HG02870 (cell line): ENCODE measurements at regions not wholly inside any gene's neighbourhood (a gene's known extent, or its start where the extent isn't known, plus 50 kb on each side); places are given as distances from the start of the nearest gene placed in this dataset.
"Not testable (repeated sequence)": the region's sequence is repeated elsewhere in the genome, so short reads cannot be mapped to it uniquely, and the experiment has no call there.

Experiments used
- ATAC-seq: cut with Tn5 transposase; IDR thresholded peaks from one replicate; pipeline ENCODE4 v1.9.1; 2021; ENCODE audit warnings: mild to moderate bottlenecking, moderate library complexity; ENCODE audit not compliant: unreplicated experiment

GRCh38 chr3:150329408-150329807 lies 78.7 kb upstream of the TSC22D2 start:
- ATAC-seq = no peak

- ATAC-seq = no peak
These were observed 79.5 kb upstream of the TSC22D2 start for GRCh38 chr3:150328654-150329040.

- ATAC-seq = no peak
These were observed 80.1 kb upstream of the TSC22D2 start for GRCh38 chr3:150327678-150328653.

- ATAC-seq = no peak
These were observed 83.3 kb upstream of the TSC22D2 start for GRCh38 chr3:150324788-150325187.

- ATAC-seq = no peak
These were observed 83.9 kb upstream of the TSC22D2 start for GRCh38 chr3:150324245-150324644.

- no peak for ATAC-seq
These were observed 84.3 kb upstream of the TSC22D2 start for GRCh38 chr3:150323770-150324169.

GRCh38 chr3:150323091-150323490 lies 85.0 kb upstream of the TSC22D2 start:
- not testable (repeated sequence) for ATAC-seq

- not testable (repeated sequence) for ATAC-seq
These were observed 87.1 kb upstream of the TSC22D2 start for GRCh38 chr3:150320971-150321370.

- ATAC-seq = no peak
These were observed 88.2 kb upstream of the TSC22D2 start for GRCh38 chr3:150319900-150320299.

- ATAC-seq = no peak
These were observed 90.6 kb upstream of the TSC22D2 start for GRCh38 chr3:150317469-150317868.

- no peak for ATAC-seq
These were observed 92.4 kb upstream of the TSC22D2 start for GRCh38 chr3:150315721-150316120.

GRCh38 chr3:150314248-150315004 lies 93.7 kb upstream of the TSC22D2 start:
- ATAC-seq = no peak

GRCh38 chr3:150312018-150312657 lies 96.0 kb upstream of the TSC22D2 start:
- ATAC-seq = no peak

- no peak for ATAC-seq
These were observed 96.9 kb upstream of the TSC22D2 start for GRCh38 chr3:150311156-150311555.

GRCh38 chr3:150309557-150309956 lies 98.5 kb upstream of the TSC22D2 start:
- ATAC-seq = no peak

- no peak for ATAC-seq
These were observed 98.9 kb upstream of the TSC22D2 start for GRCh38 chr3:150309257-150309542.

- no peak for ATAC-seq
These were observed 99.4 kb upstream of the TSC22D2 start for GRCh38 chr3:150308481-150309256.

- ATAC-seq = no peak
These were observed 100.1 kb upstream of the TSC22D2 start for GRCh38 chr3:150308037-150308319.

- no peak for ATAC-seq
These were observed 100.6 kb upstream of the TSC22D2 start for GRCh38 chr3:150307311-150308036.

- ATAC-seq = no peak
These were observed 101.2 kb upstream of the TSC22D2 start for GRCh38 chr3:150306906-150307305.
